HCT116 (cell line): ENCODE measurements at regions not wholly inside any gene's neighbourhood (a gene's known extent, or its start where the extent isn't known, plus 50 kb on each side); places are given as distances from the start of the nearest gene placed in this dataset.

Experiments used
- ATAC-seq: fragments of 200-7000 bp; cut with Tn5 transposase; 2 replicates; pipeline ENCODE4 v1.9.1; 2020; ENCODE audit warnings: mild to moderate bottlenecking, moderate library complexity
- BruUV-seq: library from RNA; stranded (reverse); fragments of 400-500 nt; replicated peaks from 2 replicates; lab custom pipeline; 2021; lab: Mats Ljungman, UMichigan
- CTCF ChIA-PET: fragments of 300-600 bp; sonication (Branson Sonifier 250); formaldehyde crosslinking; loops from one replicate; lab custom pipeline; 2021; ENCODE audit warnings: antibody characterized with exemption; lab: Charles Lee
- POLR2A ChIA-PET: fragments of 300-600, 350-600 bp; sonication (Branson Sonifier 250); formaldehyde crosslinking; loops from one replicate; lab custom pipeline; 2021; ENCODE audit warnings: antibody characterized with exemption; lab: Charles Lee
- RAD21 ChIA-PET, 2 experiments: fragments of 300-600 bp; sonication (Branson Sonifier 250); formaldehyde crosslinking; loops; one replicate each; lab custom pipeline; 2023; ENCODE audit warnings: low total read pairs in 2 of 2; ENCODE audit not compliant: uncharacterized antibody in 2 of 2, unreplicated experiment in 2 of 2, low non-redundant PET in 1 of 2; lab: Charles Lee
- DNase-seq: peaks from one replicate; pipeline ENCODE4 v3.0.0-alpha.2; 2010; ENCODE audit warnings: low read depth, low spot score
- H2AFZ ChIP-seq: fragments of 200-600 bp; shearing (Covaris generic), sonication (generic); 2 replicates; pipeline ENCODE4 v1.6.1; 2017; ENCODE audit warnings: low read depth, mixed run types, mixed read lengths, antibody characterized with exemption, low read length; ENCODE audit not compliant: poor library complexity, severe bottlenecking
- H3K27ac ChIP-seq: 2 replicates; pipeline ENCODE4 v1.5.1; 2012; ENCODE audit warnings: low read depth, low read length
- H3K27me3 ChIP-seq: fragments of 200-600 bp; sonication (generic); 2 replicates; pipeline ENCODE4 v1.6.1; 2016; ENCODE audit warnings: mixed run types, low read length, mixed read lengths; ENCODE audit not compliant: insufficient read depth
- H3K36me3 ChIP-seq, 2 experiments: fragments of 200-500 bp in 1 of 2; fragments of 200-600 bp in 1 of 2; sonication (Bioruptor generic) in 1 of 2; sonication (generic) in 1 of 2; 2 replicates each; pipeline versions ENCODE4 v1.5.1 to v1.6.1; 2014 to 2016; ENCODE audit warnings: low read length in 2 of 2, inconsistent platforms in 1 of 2, mixed read lengths in 1 of 2, mixed run types in 1 of 2; ENCODE audit not compliant: insufficient read depth in 2 of 2, control insufficient read depth in 1 of 2
- H3K4me1 ChIP-seq, 2 experiments: fragments of 200-600 bp in 1 of 2; sonication (generic) in 1 of 2; 2 replicates each; pipeline versions ENCODE4 v1.5.1 to v1.6.1; 2012 to 2017; ENCODE audit warnings: low read length in 2 of 2, inconsistent platforms in 1 of 2, mild to moderate bottlenecking in 1 of 2, mixed read lengths in 1 of 2, mixed run types in 1 of 2, moderate library complexity in 1 of 2; ENCODE audit not compliant: insufficient read depth in 2 of 2, control insufficient read depth in 1 of 2
- H3K4me2 ChIP-seq: fragments of 200-600 bp; sonication (generic); 2 replicates; pipeline ENCODE4 v1.6.1; 2017; ENCODE audit warnings: mixed run types, low read length, mixed read lengths
- H3K4me3 ChIP-seq, 2 experiments: fragments of 200-600 bp in 1 of 2; sonication (generic) in 1 of 2; replicated peaks in 1 of 2; 2 replicates each; pipeline ENCODE4 v1.5.1; 2011 to 2016; ENCODE audit warnings: low read length in 2 of 2, control low read depth in 1 of 2, low read depth in 1 of 2, mild to moderate bottlenecking in 1 of 2, mixed read lengths in 1 of 2, mixed run types in 1 of 2
- H3K79me2 ChIP-seq: fragments of 200-600 bp; sonication (generic); 2 replicates; pipeline ENCODE4 v1.6.1; 2017; ENCODE audit warnings: mild to moderate bottlenecking, mixed run types, low read length, moderate library complexity, mixed read lengths; ENCODE audit not compliant: insufficient read depth
- H3K9ac ChIP-seq: fragments of 200-600 bp; sonication (generic); 2 replicates; pipeline ENCODE4 v1.6.1; 2016; ENCODE audit warnings: low read length, mixed read lengths
- H3K9me2 ChIP-seq: fragments of 200-600 bp; sonication (generic), shearing (Covaris generic); 2 replicates; pipeline ENCODE4 v1.6.1; 2017; ENCODE audit warnings: mixed run types, mild to moderate bottlenecking, moderate library complexity; ENCODE audit not compliant: insufficient read depth
- H3K9me3 ChIP-seq, 2 experiments: fragments of 200-500 bp in 1 of 2; fragments of 200-600 bp in 1 of 2; sonication (Bioruptor generic) in 1 of 2; sonication (generic) in 1 of 2; 2 replicates each; pipeline ENCODE4 v1.6.1; 2014 to 2017; ENCODE audit warnings: low read length in 2 of 2, mixed read lengths in 2 of 2, inconsistent platforms in 1 of 2, low read depth in 1 of 2, mild to moderate bottlenecking in 1 of 2, mixed run types in 1 of 2, moderate library complexity in 1 of 2; ENCODE audit not compliant: control insufficient read depth in 1 of 2, insufficient read depth in 1 of 2
- H4K20me1 ChIP-seq: fragments of 200-600 bp; sonication (generic), shearing (Covaris generic); 2 replicates; pipeline ENCODE4 v1.6.1; 2017; ENCODE audit warnings: mixed run types, mild to moderate bottlenecking, moderate library complexity; ENCODE audit not compliant: insufficient read depth
- EGR1 ChIP-seq: IDR thresholded peaks from 2 replicates; pipeline ENCODE4 v1.6.1; 2012; ENCODE audit warnings: low read depth
- ELF1 ChIP-seq: IDR thresholded peaks from 2 replicates; pipeline ENCODE4 v1.6.1; 2012; ENCODE audit warnings: low read depth, borderline replicate concordance
- EZH2 ChIP-seq: fragments of 200-600 bp; sonication (generic); IDR thresholded peaks from 2 replicates; pipeline ENCODE4 v1.6.1; 2017; ENCODE audit warnings: antibody characterized with exemption, mixed run types
- EZH2phosphoT487 ChIP-seq: fragments of 200-600 bp; IDR thresholded peaks from 2 replicates; pipeline ENCODE4 v1.6.1; 2018; ENCODE audit warnings: antibody characterized with exemption, borderline replicate concordance
- FOSL1 ChIP-seq: IDR thresholded peaks from 2 replicates; pipeline ENCODE4 v1.6.1; 2012; ENCODE audit warnings: low read depth
- JUND ChIP-seq: IDR thresholded peaks from 2 replicates; pipeline ENCODE4 v1.6.1; 2012
- POLR2A ChIP-seq: IDR thresholded peaks from 2 replicates; pipeline ENCODE4 v1.7.0; 2011; ENCODE audit warnings: borderline replicate concordance; ENCODE audit not compliant: insufficient read depth, insufficient read length; ENCODE audit errors: extremely low read depth
- RAD21 ChIP-seq: IDR thresholded peaks from 2 replicates; pipeline ENCODE4 v1.6.1; 2012; ENCODE audit warnings: low read depth, mild to moderate bottlenecking
- SIN3A ChIP-seq: IDR thresholded peaks from 2 replicates; pipeline ENCODE4 v1.6.1; 2012; ENCODE audit warnings: low read depth
- SRF ChIP-seq: IDR thresholded peaks from 2 replicates; pipeline ENCODE4 v1.6.1; 2012; ENCODE audit warnings: low read depth
- TCF7L2 ChIP-seq: IDR thresholded peaks from 2 replicates; pipeline ENCODE4 v1.7.0; 2011; ENCODE audit warnings: borderline replicate concordance, inconsistent platforms; ENCODE audit not compliant: insufficient read depth, insufficient read length; ENCODE audit errors: extremely low read depth
- YY1 ChIP-seq: IDR thresholded peaks from 2 replicates; pipeline ENCODE4 v1.6.1; 2011; ENCODE audit warnings: low read length, low read depth, moderate library complexity, mild to moderate bottlenecking; ENCODE audit not compliant: insufficient replicate concordance; ENCODE audit errors: extremely low read depth
- ZFX ChIP-seq: fragments of 450-650 bp; IDR thresholded peaks from 2 replicates; pipeline ENCODE4 v1.6.1; 2017
- ZNF274 ChIP-seq: fragments of 200-500 bp; sonication (Bioruptor generic); IDR thresholded peaks from 2 replicates; pipeline ENCODE4 v1.6.1; 2014; ENCODE audit warnings: mild to moderate bottlenecking, low read depth, low read length, inconsistent platforms
- intact Hi-C: fragments of 100-400 bp; cut with micrococcal nuclease; formaldehyde crosslinking; loops from 2 replicates; pipeline ENCODE4 v1.10.0; 2022
- TF ChIP-seq, protein P1 (sequence below): IDR thresholded peaks from 2 replicates; pipeline ENCODE4 v1.6.1; 2011; ENCODE audit warnings: mild to moderate bottlenecking, low read length, moderate library complexity; ENCODE audit not compliant: insufficient replicate concordance; ENCODE audit errors: extremely low read depth
- TF ChIP-seq, protein P2 (sequence below): IDR thresholded peaks from 2 replicates; pipeline ENCODE4 v1.6.1; 2012
- TF ChIP-seq, protein P3 (sequence below): IDR thresholded peaks from 2 replicates; pipeline ENCODE4 v1.6.1; 2012
- TF ChIP-seq, protein P4 (sequence below): IDR thresholded peaks from 2 replicates; pipeline ENCODE4 v1.6.1; 2012; ENCODE audit warnings: low read depth
- TF ChIP-seq, protein P5 (sequence below), 3 experiments: fragments of 200-600 bp in 1 of 3; sonication (generic) in 1 of 3; IDR thresholded peaks in 2 of 3; conservative IDR thresholded peaks in 1 of 3; 2 replicates each; pipeline ENCODE4 v1.5.1; 2012 to 2017; ENCODE audit warnings: low read depth in 2 of 3, low read length in 2 of 3, antibody characterized with exemption in 1 of 3, borderline replicate concordance in 1 of 3, control low read depth in 1 of 3, mild to moderate bottlenecking in 1 of 3, mixed read lengths in 1 of 3, mixed run types in 1 of 3, moderate library complexity in 1 of 3; ENCODE audit not compliant: insufficient read depth in 1 of 3

DNA sequence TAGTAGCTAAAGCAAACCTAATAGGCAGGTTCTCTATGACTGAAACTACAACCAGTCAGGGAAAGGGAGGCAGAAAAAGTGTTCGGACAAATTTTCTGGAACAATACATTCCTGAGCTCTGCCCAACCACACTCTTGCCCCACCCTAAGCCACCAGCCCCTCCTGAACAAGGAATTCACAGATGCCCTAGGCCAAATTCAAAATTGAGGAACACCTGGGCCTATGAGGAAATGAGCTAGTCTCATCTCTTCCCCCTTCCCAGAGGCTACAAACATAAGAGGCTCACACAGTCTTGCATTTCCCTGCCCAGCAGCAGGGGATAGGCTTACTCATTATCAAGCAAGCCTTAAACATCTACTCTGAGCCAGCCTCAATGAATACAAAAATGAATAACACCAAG is 284.7 kb downstream of the ZNF674 start:
- Histone ChIP-seq H3K4me3 (no peak overlapping the region), H3K27me3 (no peaks in the 10 kb centered on the region), H3K9me2 (no peaks in the 10 kb centered on the region), H3K36me3 (no peaks in the 10 kb centered on the region), H3K4me1 (peaks cover 23 to 48% of the 10 kb centered on the region in 2 experiments), H3K9me3 (no peaks in the 10 kb centered on the region), H4K20me1 (no peaks in the 10 kb centered on the region), H2AFZ (no peak overlapping the region), H3K4me2 (peak overlapping the region; percentile 32), H3K27ac (peak overlapping the region; percentile 45; the same call in 1 of the 2 replicates), H3K9ac (peak overlapping the region; percentile 21), H3K79me2 (no peaks in the 10 kb centered on the region)
- ChIA-PET POLR2A (no interaction called here), RAD21 (no interaction called here), CTCF (no interaction called here)
- TF ChIP-seq ZNF274 (no peak), ELF1 (no peak), SIN3A (no peak), EZH2 (no peak), SRF (no peak), YY1 (no peak), EGR1 (no peak), TCF7L2 (no peak), RAD21 (no peak), JUND (no peak), ZFX (no peak), FOSL1 (no peak), POLR2A (no peak), EZH2phosphoT487 (no peak)
- TF ChIP-seq, protein P1, sequence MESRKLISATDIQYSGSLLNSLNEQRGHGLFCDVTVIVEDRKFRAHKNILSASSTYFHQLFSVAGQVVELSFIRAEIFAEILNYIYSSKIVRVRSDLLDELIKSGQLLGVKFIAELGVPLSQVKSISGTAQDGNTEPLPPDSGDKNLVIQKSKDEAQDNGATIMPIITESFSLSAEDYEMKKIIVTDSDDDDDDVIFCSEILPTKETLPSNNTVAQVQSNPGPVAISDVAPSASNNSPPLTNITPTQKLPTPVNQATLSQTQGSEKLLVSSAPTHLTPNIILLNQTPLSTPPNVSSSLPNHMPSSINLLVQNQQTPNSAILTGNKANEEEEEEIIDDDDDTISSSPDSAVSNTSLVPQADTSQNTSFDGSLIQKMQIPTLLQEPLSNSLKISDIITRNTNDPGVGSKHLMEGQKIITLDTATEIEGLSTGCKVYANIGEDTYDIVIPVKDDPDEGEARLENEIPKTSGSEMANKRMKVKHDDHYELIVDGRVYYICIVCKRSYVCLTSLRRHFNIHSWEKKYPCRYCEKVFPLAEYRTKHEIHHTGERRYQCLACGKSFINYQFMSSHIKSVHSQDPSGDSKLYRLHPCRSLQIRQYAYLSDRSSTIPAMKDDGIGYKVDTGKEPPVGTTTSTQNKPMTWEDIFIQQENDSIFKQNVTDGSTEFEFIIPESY, result no peak
- TF ChIP-seq, protein P2, sequence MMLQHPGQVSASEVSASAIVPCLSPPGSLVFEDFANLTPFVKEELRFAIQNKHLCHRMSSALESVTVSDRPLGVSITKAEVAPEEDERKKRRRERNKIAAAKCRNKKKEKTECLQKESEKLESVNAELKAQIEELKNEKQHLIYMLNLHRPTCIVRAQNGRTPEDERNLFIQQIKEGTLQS, result no peak
- TF ChIP-seq, protein P3, sequence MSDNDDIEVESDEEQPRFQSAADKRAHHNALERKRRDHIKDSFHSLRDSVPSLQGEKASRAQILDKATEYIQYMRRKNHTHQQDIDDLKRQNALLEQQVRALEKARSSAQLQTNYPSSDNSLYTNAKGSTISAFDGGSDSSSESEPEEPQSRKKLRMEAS, result no peak
- TF ChIP-seq, protein P4, sequence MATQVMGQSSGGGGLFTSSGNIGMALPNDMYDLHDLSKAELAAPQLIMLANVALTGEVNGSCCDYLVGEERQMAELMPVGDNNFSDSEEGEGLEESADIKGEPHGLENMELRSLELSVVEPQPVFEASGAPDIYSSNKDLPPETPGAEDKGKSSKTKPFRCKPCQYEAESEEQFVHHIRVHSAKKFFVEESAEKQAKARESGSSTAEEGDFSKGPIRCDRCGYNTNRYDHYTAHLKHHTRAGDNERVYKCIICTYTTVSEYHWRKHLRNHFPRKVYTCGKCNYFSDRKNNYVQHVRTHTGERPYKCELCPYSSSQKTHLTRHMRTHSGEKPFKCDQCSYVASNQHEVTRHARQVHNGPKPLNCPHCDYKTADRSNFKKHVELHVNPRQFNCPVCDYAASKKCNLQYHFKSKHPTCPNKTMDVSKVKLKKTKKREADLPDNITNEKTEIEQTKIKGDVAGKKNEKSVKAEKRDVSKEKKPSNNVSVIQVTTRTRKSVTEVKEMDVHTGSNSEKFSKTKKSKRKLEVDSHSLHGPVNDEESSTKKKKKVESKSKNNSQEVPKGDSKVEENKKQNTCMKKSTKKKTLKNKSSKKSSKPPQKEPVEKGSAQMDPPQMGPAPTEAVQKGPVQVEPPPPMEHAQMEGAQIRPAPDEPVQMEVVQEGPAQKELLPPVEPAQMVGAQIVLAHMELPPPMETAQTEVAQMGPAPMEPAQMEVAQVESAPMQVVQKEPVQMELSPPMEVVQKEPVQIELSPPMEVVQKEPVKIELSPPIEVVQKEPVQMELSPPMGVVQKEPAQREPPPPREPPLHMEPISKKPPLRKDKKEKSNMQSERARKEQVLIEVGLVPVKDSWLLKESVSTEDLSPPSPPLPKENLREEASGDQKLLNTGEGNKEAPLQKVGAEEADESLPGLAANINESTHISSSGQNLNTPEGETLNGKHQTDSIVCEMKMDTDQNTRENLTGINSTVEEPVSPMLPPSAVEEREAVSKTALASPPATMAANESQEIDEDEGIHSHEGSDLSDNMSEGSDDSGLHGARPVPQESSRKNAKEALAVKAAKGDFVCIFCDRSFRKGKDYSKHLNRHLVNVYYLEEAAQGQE, result no peak
- TF ChIP-seq, protein P5, sequence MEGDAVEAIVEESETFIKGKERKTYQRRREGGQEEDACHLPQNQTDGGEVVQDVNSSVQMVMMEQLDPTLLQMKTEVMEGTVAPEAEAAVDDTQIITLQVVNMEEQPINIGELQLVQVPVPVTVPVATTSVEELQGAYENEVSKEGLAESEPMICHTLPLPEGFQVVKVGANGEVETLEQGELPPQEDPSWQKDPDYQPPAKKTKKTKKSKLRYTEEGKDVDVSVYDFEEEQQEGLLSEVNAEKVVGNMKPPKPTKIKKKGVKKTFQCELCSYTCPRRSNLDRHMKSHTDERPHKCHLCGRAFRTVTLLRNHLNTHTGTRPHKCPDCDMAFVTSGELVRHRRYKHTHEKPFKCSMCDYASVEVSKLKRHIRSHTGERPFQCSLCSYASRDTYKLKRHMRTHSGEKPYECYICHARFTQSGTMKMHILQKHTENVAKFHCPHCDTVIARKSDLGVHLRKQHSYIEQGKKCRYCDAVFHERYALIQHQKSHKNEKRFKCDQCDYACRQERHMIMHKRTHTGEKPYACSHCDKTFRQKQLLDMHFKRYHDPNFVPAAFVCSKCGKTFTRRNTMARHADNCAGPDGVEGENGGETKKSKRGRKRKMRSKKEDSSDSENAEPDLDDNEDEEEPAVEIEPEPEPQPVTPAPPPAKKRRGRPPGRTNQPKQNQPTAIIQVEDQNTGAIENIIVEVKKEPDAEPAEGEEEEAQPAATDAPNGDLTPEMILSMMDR (IDR thresholded peaks at IDR 0.05 in 2 of 3, conservative IDR thresholded peaks at IDR 0.05 in 1 of 3; ENCODE audit: borderline replicate concordance in 1 of 3, insufficient read depth in 1 of 3, low read depth in 2 of 3, low read length in 2 of 3), result no peak
- ATAC-seq, result peak; percentile 51
- no peak for DNase-seq
- no TSS peak for BruUV-seq
- intact Hi-C loops, result loop anchor here (10.0 kb wide), 1 partner anchor 416 kb away; no protein-coding TSS in a partner anchor
